Uterus (tissue), 2 donors: ENCODE measurements at regions not wholly inside any gene's neighbourhood (a gene's known extent, or its start where the extent isn't known, plus 50 kb on each side); places are given as distances from the start of the nearest gene placed in this dataset.

Source experiments
- CTCF ChIP-seq, 4 experiments: fragments of 200-600 bp in 2 of 4; fragments of 450-650 bp in 2 of 4; sonication (generic) in 2 of 4; IDR thresholded peaks; one replicate each; pipeline ENCODE4 v1.5.1; 2016 to 2019; ENCODE audit warnings: antibody characterized with exemption in 4 of 4, mild to moderate bottlenecking in 2 of 4, moderate library complexity in 1 of 4
- POLR2A ChIP-seq, 2 donors: fragments of 450-650 bp; IDR thresholded peaks; one replicate each; pipeline ENCODE4 v1.6.1; 2016; ENCODE audit warnings: antibody characterized with exemption in 2 of 2, mild to moderate bottlenecking in 1 of 2, moderate library complexity in 1 of 2

DNA sequence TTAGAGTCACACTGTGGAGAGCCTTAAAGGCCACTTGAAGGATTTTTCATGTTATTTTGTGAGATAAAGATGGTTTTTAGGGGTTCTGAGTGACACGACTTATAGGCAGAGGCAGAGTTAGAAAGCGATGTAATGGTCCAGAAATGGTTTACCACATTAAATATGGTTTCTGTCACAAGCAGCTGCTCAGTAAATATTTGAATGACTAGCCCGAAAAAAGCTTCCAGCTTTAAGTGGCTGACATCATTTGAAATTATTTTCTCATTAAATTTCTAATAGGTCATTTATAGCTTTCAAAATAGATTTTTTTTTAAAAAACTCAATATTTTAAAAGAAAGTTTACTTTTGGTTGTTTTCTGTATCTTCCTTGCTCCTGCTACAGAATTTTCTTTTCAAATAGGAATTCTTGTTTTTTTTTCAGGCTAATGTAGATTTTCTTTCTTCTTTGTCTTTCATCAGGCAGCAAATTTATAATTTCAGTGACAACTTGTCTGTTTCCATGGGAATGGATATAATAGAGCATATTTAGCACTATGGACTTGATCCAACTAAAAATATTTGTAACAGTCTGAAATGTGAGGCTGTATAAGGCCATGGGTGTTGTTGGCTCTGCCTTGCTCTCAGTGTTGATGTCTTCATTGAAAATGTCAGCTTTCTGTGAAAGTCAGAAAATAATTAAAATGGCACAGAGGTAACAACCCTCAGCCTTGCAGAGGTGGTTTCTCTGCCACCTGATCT, 700.0 kb downstream of the TMTC2 start:
- TF ChIP-seq CTCF (IDR thresholded peaks at IDR 0.05): no peak
- TF ChIP-seq POLR2A (IDR thresholded peaks at IDR 0.05): no peak
